GOT3 (cell line): ENCODE measurements at regions not wholly inside any gene's neighbourhood (a gene's known extent, or its start where the extent isn't known, plus 50 kb on each side); places are given as distances from the start of the nearest gene placed in this dataset.

Experiments used
- DNase-seq: peaks from one replicate; lab custom pipeline; 2025; ENCODE audit warnings: mixed read lengths; lab: John Stamatoyannopoulos, UW

- DNase-seq: no peak
Observed at GRCh38 chr15:62983956-62984355, 58.6 kb upstream of the TPM1 start.

- no peak for DNase-seq
Observed at GRCh38 chr15:62985768-62986167, 56.8 kb upstream of the TPM1 start.

- no peak for DNase-seq
Observed at GRCh38 chr15:62986948-62987347, 55.6 kb upstream of the TPM1 start.

- no peak for DNase-seq
Observed at GRCh38 chr15:62988701-62989100, 53.8 kb upstream of the TPM1 start.

GRCh38 chr15:62989366-62990055 is 53.0 kb upstream of the TPM1 start:
- no peak for DNase-seq

GRCh38 chr15:62991698-62992097 is 50.8 kb upstream of the TPM1 start:
- DNase-seq: no peak

- DNase-seq: no peak
Observed at GRCh38 chr15:62992302-62992701, 50.2 kb upstream of the TPM1 start.
